ENCODE measurements at regions not wholly inside any gene's neighbourhood (a gene's known extent, or its start where the extent isn't known, plus 50 kb on each side); places are given as distances from the start of the nearest gene placed in this dataset.

DNA sequence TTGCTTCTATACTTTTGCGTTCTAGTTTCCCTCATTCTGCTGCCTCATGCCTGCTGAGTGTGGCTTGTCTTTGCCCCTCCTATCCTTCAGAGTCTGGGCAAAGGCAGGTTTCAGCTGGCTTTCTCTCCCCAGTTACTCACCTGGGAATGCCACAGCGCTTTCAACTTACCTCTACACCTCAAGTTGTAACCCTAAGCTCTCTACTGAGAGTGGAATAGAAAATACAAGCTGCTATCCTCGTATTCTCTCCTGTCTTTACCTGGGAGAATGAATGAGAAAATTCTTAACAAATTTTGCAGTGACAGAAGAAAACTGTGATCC is 316.3 kb upstream of the KLF12 start:
- DNase-seq, result no peak

DNA sequence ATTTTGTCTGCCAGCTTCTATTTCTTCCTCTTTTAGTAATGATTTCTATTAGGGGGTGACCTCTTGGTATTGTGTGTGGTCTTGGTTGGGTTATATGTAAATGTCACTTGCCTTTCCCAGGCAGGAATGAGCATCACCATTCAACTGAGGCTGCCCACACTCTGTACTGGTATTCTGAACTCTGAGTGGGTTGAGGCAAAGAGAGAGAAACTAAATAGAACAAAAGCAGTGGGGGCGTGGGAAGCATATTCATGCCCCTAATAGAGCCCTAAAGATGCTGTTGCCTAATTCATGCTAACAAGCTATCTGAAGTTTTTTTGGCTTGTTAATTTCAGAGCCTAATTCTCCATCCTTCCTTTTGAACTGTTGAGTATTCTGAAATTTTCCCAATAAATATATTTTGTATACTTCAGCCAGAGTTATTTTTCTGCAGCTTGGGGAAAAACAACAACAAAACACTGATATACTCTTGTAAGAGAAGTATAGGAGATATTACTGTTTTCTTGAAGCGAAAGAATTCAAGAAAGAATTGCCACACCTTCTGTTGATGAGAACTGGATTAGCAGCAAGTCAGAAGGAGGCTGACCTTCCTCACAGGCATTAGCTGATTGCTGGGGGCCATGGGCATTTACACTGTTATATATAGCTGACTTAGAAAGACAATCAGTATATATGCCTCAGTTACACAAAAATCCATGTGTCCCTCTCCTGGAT is 315.8 kb upstream of the KLF12 start:
- no peak for DNase-seq

DNA sequence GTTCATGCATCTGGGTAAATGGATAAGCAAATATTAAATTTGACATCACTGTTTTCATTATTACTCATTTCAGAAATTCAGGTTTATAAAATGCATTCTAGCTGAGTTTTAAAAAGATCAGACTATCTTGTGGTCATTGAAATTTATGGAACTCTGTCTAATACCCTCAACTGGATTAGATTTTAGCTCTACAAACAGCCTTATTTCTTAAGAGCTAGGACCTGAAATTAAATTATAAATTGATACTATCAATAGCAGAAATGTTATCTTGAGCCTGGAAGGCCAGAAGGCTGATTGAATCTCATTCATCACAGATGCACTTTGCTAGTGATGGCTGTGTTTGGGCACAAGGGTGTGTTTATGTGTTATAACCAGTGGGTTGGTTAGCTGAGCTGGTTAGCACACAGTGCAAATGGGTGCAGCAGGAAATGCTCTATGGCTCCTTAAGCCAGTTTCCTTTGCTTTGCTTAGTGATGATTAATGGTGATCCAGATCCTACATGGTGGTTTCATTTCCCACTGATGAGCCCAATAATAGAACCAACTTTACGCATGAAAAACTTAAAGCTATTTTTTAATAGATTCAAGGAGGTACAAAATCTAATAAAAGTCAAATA is 310.8 kb upstream of the KLF12 start:
- no peak for DNase-seq

DNA sequence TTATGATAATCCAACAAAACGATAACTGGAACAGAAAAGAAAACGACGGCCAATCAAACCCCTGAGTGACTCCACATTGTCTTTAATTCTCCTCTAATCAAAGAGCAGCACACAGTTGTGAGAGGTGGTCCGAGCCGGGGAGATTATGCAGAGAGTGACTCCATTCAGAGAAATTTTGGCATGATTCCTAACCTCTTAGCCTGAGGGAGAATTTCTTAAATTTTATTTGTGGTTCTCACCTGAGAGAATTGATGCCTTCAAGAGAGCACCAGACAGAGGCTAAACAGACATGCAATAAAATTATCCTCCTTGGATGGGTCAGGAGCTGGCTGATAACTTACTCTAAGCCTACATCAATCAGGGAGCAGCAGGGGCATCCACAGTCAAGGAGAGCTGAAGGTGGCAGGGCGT is 310.0 kb upstream of the KLF12 start:
- no peak for DNase-seq

DNA sequence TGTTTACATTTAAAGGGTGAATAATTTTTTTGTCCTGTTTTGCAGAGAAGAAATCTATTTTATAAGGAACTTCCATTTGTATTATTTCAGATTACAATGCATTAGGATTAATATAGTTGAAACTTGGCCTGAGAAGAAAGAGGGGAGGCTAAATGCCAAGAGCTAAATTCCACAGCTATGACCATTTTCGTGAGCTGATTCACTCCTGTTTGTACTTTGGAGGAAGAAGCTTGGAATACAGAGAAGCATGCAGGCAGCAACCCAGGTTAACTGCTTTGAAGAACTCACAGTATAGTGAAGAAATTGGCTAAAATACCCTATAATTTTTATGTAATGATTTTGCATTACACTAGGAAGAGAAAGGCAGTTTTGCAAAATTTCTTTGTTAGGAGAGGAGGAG is 309.4 kb upstream of the KLF12 start:
- no peak for DNase-seq

DNA sequence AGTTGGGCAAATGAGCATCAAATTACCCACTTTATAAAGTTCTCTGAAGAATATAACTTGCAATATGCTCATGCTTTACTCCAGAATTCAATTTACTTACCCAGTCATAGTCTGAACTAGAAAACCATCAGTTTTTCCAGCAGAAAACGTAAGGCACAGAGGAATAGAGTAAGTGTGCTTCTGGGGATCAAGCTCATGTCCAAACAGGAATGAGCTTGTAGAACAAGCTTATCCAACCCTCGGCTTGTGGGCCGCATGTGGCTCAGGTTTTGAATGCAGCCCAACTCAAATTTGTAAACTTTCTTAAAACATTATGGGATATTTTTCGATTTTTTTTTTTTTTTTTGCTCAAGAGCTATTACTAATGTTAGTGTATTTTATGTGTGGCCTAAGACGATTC is 308.5 kb upstream of the KLF12 start:
- DNase-seq, result no peak

DNA sequence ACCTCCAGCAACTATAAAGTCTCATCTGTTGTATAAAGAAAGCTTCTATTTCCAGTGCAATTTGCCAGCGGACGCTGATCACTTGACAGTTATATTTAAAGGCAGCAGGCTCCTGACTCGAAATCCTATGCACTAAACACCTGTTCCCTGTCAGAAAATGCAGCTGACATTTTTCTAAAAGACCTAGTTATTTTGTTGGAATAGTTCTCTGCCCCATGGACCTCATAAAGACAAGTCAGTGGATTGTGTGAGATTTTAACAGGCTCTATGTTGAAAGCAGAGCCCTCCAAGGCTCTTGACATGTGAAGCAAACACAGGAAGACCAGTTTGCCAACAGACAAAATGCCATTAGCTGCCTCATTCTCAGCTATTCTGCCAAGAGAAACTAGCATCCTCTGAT is 304.7 kb upstream of the KLF12 start:
- no peak for DNase-seq

DNA sequence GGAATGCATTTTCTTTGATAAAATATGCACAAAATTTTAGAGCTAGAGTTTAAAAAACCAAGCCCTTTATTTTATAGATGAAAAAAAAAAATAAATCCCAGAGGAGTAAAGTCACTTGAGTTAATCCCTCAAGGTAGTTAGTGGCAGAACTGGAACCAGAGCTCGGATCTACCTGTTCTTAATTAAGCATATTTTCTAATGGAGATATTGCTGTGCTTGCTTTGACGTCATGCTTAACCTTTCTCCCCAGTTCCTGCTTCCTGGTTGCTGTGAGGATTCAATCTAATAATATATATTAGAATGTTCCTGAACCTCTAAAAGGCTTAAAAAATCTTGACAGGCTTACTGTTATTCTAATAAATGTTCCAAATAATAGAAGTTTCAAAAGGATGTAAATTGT is 300.6 kb upstream of the KLF12 start:
- no peak for DNase-seq

DNA sequence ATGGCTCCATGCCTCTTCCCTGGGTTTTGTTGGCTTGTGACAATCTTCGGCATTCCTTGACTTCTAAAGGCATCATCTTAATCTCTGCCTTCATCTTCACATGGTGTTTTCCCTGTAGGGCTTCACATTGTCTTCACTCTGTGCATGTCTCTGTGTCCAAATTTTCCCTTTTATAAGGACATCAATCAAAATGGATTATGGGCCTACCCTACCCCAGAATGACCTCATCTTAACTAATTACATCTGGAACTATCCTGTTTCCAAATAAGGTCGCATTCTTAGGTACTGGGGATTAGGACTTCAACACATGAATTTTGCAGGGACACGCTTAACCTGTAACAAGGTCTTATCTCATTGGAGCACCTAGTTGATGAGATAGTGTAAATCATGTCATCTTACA is 290.3 kb upstream of the KLF12 start:
- DNase-seq, result no peak

DNA sequence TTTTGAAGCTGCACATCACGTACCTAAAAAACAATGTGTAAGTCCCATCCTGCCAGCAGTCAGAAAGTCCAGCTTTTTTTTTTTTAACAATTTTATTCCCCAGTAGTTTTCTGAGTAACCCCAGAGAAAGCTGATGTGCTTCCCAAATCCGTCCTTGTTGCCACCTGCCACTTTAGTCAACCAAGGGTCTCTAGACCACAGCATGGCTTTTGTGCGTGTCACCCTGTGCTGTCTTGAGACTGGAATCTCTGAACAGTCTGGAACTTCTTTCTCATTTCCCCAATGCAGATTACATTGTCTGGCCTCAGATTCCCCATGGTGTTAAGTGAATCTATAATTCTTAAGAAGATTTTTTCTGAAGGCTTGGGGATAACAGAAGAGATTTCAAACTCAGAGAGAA is 289.2 kb upstream of the KLF12 start:
- DNase-seq, result no peak

DNA sequence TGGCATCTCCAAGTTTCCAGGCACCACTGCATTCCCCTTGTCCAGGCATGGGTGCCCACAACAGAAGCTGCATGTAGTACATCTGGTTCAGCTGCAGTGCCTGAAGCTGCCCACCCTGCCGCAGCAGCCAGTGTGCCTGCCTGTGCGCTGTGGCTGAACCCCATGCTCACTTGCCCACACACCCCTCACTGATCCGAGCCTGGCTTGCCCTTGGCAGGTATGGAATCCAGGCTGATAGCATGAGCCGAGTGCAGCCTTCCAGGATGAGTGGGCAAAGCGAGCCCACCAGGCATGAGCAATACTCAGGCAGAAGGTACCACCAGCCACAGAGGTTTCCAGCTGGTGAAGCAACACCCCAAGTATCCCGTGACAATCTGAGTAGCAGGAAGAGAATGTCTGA is 280.3 kb upstream of the KLF12 start:
- no peak for DNase-seq

DNA sequence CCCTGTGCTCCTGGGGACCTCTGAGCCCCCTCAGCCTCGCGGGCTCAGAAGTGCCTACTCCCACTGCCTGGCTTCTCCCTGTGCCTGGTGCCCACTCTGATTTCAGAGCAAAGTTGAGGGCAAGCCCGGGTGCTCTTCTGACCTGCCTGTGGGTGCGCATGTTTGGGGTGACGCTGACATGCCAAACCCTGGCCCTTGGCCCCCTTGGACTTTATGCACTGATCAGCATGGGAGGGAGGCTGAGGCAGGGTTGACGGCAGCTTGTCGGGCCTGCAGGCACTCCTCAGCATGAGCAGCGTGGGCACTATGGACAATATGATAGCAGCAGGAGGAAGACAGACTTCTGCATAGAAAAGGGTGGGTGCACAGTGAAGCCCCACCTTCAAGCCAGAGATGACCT is 279.3 kb upstream of the KLF12 start:
- no peak for DNase-seq

DNA sequence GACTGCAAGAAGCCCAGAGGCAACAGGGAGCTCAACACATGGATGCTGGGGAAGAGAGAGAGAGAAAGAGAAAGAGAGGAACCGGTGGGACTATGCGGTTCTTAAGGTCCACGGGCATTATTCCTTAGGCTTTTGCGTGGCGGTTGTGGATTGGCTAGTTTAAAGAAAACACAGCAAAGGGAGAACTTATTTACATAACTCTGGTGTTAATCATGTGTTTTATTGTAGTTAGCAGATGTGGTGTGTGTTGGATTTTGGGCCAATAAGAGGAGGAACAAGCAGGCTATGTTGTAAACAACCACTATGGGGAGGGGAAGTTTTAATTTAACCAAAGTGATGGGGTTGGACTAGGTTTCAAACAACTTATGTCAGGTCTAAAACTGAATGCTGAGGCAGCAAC is 275.3 kb upstream of the KLF12 start:
- no peak for DNase-seq

DNA sequence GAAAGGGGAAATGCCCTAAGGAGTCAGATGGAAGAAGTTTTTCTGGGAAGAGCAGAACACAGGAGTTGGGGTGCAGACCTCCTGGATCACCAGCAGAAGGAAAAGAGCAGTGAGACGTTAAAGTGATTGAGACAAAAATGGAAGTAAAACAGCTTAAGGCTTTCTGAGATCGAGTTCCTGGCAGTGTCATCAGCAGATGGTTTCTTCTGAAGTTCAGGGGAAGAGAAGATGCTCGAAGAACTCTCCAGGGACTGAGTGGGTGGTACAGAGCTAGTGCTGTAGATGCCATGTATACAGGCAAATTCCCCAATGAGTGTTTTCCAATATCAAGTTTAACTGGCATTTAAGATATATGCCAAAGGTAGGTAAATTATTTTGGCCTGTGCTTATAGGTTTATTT is 272.2 kb upstream of the KLF12 start:
- no peak for DNase-seq

DNA sequence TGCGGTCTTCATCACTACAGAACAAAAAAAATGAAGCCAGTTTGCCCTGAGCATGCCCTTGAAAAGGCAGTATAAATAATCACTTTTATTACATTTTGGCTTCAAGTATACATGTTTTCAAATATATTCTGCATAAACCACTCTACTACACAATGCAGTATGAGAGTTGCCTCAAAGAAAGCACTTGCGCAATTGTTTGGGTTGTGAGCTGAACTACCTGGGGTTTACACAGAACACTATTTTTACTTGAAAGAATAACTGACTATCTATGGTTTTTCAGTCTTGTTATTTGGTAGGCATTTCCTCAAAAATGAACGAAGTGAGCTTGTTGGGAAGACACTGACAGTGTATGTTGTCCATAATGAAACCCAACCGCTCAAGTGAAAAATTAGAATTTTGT is 264.4 kb upstream of the KLF12 start:
- no peak for DNase-seq

DNA sequence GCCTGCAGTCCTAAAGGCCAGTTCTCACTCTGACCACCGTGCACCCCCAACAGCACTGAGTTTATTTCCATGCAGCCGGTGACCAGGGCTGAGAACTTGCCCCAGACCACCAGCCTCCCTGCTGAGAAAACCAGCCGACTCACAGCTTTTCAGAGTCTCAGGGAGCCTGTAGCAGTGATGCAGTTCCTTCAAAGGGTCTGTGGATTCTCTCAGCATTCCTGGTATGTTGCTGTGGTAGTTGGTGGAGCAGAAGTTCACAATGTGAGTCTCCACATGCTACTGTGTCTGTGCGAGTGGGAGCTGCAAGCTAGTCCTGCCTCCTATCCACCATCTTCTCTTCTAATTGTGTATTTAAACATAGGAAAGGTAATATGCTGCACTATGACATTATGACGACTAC is 254.9 kb upstream of the KLF12 start:
- no peak for DNase-seq

DNA sequence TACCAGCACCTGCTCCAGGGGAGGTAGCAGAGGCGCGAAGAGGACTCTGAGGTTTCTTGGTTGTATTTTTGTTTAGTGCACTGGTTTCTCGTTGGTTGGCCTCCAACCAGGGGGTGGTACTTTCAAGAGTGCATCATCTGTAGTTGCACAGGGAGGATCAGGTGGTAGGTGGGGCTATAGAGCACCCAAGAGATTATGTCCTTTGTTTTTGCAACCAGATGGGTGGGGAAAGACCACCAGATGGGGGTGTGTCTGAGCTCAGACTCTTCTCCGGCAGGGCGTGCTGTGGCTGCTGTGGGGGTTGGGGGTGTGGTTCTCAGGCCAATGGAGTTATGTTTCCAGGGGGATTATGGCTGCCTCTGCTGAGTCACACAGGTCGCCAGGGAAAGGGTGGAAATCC is 254.4 kb upstream of the KLF12 start:
- no peak for DNase-seq

DNA sequence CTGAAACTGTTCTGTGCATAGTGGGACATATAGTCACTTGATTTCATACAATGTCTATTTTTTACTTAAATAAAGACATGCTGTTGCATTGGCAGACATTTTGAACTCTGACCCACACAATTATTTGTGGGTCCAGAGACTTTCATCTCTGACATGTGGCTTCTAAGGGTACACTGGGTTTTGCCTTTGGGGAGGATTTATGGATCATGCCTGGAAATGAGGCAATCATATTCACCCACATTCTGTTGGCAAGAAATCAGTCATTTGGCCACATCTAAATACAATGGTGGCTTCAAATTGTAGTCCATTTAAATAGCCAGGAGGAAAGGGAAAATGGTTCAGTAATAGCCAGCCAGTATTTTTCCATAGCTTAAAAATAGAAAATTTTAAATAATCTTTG is 238.3 kb upstream of the KLF12 start:
- no peak for DNase-seq

DNA sequence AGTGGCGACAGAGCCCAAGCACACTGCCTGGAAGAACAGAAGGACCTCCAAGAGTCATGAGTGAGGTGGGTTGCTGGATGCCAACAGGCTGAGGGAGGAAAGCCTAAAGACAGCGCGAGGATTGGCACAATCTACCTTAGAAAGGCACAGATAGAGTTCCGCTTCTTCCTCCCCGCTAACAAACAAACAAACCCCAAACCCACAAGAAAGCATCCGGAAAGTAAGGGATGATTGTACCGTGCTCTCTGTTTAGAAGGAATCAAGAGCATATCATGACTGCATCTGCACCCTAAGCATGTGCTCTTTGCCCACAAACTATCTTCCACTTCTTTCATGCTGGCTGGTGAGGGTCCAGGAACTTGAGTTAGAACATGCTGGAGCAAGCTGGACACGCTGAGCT is 233.0 kb upstream of the KLF12 start:
- no peak for DNase-seq

DNA sequence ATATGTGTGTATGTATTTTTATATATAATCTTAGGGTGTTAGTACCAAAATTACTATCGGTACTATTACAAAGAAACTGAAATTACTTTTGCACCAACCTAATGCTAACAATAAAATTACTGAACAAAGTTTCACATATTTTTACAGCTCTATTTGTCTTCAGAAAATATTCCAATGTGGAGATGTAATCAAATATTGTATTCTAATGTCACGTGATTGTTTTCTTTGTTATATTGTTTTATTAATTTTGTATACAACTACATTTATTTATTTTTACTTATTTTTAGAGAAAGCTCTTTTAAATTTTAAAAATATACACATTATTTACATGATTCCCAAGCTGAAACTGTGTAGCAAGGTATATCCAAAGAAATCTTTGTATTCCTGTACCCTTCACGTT is 227.1 kb upstream of the KLF12 start:
- DNase-seq, result no peak

DNA sequence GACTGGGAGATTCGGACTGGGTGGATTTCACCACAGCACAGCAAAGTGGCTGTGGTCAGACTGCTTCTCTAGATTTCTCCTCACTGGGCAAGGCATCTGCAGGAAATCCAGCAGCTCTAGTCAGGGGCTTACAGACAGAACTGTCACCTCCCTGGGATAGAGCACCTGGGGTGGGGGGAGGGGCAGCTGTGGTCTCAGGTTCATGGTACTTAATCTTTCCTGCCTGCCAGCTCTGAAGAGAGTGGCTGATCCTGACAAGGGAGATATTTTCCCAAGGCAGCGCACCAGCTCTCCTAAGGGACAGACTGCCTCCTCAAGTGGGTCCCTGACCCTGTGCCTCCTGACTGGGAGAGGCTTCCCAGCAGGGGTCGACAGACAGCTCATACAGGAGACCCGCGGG is 212.8 kb upstream of the KLF12 start:
- DNase-seq, result no peak

DNA sequence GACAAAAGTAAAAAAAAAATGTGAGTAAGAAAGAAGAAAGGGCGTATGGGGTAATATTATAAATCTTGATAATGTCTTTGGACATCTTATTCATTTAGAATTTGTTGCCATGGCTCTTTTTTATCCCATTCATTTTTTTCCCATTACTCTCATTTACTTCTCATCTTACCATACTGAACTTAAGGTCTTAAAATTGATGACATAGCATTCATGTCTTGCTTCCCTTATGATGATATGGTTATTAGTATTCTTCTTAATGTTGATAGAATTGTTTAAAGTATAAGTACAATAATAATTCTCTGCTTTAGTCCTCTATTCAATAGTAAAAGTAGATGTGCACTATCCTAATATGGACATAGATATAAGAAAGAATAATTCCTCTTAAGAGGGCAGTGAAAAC is 204.1 kb upstream of the KLF12 start:
- no peak for DNase-seq

DNA sequence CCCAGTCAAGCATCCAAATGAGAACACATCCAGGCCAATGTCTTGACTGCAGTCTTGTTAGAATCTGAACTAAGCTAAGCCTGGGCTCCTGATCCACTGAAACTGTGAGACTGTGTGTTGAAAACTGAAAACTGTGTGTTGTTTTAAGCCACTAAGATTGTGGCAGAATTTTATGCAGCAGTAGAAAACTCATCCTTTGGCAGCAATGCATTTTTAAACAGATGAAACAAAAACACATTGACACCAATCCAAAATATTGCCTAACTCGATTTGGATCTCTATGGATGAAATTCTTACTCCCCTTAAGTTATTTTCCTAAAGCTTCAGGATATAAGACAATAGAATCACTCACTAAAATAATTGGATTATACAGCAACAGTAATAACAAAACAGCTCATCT is 202.3 kb upstream of the KLF12 start:
- DNase-seq, result peak; percentile 41

DNA sequence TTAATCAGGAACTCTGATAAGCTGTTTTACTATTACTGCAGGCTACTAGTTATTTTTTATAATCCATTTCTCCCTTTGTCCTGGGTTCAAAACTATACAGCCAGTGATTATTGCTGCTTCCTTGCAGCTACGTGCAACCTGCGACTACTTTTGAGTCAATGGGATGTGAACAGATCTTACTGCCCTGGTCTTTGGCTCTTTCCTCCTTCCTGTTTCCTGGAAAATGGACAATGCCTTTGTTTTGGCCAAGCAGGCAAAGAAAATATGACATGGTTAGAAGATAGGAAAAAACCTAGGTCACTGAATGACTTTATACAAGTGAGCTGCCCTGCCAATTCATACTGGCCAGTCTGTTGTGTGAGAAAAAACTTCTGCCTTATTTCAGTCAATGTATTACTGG is 201.2 kb upstream of the KLF12 start:
- no peak for DNase-seq

DNA sequence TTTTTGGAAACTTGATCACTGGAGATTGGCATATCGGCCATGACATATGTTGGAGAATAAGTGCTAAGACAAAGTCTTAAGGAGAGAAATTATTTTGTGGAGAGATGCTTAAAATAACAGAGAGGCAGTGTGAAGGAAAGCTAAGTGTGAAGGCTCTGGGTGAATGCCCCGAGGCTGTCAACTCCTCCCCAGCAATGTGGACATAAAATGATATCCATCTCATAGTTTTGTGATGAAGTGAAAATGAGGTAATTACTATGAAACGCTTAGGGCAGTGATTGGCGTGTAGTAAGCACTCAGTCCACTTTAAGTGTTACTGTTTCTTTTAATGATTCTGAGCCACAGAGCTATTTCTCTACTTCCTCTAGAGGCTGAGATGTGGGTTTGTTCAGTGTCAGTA is 195.8 kb upstream of the KLF12 start:
- DNase-seq, result no peak

DNA sequence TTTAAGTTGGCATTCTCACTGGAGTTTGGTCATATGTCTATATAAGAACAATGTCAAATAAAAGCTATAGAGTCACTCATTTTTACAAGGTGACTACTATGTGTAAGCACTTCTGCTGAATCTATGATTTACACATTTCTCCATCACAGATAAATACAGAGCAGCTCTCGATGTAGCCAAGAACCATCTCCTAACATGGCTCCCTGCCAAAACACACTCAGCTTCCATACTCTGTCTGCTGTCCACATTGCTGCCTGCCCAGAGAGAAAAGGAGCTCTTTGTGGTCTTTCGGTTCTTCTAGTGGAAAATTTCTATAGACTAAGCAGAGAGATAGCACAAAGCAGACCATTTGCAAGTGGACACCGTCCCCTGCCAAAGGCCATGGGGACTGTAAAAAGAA is 190.9 kb upstream of the KLF12 start:
- no peak for DNase-seq
